HL-60 (cell line): ENCODE measurements at regions not wholly inside any gene's neighbourhood (a gene's known extent, or its start where the extent isn't known, plus 50 kb on each side); places are given as distances from the start of the nearest gene placed in this dataset.

Experiments
- DNase-seq, 2 experiments: peaks; one replicate each; pipeline ENCODE4 v3.0.0-alpha.2; 2010 to 2020; ENCODE audit warnings: low read depth in 1 of 2, low spot score in 1 of 2
- H3K27ac ChIP-seq: fragments of 250-450 bp; sonication (Bioruptor Pico); replicated peaks from 2 replicates; pipeline ENCODE4 v1.5.1; 2020; ENCODE audit warnings: mild to moderate bottlenecking, moderate library complexity
- H3K27me3 ChIP-seq: fragments of 250-450 bp; sonication (Bioruptor Pico); 2 replicates; pipeline ENCODE4 v1.5.1; 2021; ENCODE audit warnings: mild to moderate bottlenecking, moderate library complexity; ENCODE audit not compliant: insufficient read depth, poor library complexity, severe bottlenecking
- H3K4me3 ChIP-seq: replicated peaks from 2 replicates; pipeline ENCODE4 v1.5.1; 2011; ENCODE audit warnings: mild to moderate bottlenecking, control low read depth, low read length; ENCODE audit not compliant: insufficient read depth
- CTCF ChIP-seq: IDR thresholded peaks from one replicate; pipeline ENCODE4 v1.5.1; 2011; ENCODE audit warnings: low read length, control low read depth, inconsistent platforms; ENCODE audit not compliant: insufficient read depth
- GABPA ChIP-seq: IDR thresholded peaks from 2 replicates; pipeline ENCODE4 v1.6.1; 2012; ENCODE audit warnings: low read depth
- POLR2AphosphoS5 ChIP-seq: IDR thresholded peaks from 2 replicates; pipeline ENCODE4 v1.6.1; 2012; ENCODE audit warnings: low read depth
- REST ChIP-seq: IDR thresholded peaks from 2 replicates; pipeline ENCODE4 v1.6.1; 2012; ENCODE audit warnings: low read depth; ENCODE audit not compliant: insufficient replicate concordance
- SPI1 ChIP-seq: IDR thresholded peaks from 2 replicates; pipeline ENCODE4 v1.6.1; 2012; ENCODE audit warnings: low read depth, mild to moderate bottlenecking, borderline replicate concordance

- DNase-seq, result no peak
- Histone ChIP-seq H3K4me3 (no peak overlapping the region), H3K27me3 (no peaks in the 10 kb centered on the region), H3K27ac (no peak overlapping the region)
- TF ChIP-seq GABPA, result no peak
- no peak for TF ChIP-seq POLR2AphosphoS5
- TF ChIP-seq CTCF, result no peak
These were observed 85.3 kb upstream of the ZBTB40 start for GRCh38 chr1:22366346-22366745.

- H3K27ac ChIP-seq, result no peak overlapping the region
- TF ChIP-seq SPI1 (no peak), GABPA (no peak), CTCF (no peak), REST (no peak), POLR2AphosphoS5 (no peak)
- no peak for DNase-seq
- H3K27me3 ChIP-seq, result no peaks in the 10 kb centered on the region
- H3K4me3 ChIP-seq, result no peak overlapping the region
These were observed 83.5 kb upstream of the ZBTB40 start for GRCh38 chr1:22368125-22368524.

- H3K4me3 ChIP-seq, result no peak overlapping the region
- no peak for DNase-seq
- no peak overlapping the region for H3K27ac ChIP-seq
- TF ChIP-seq REST (no peak), POLR2AphosphoS5 (no peak), CTCF (no peak), SPI1 (no peak), GABPA (no peak)
- H3K27me3 ChIP-seq, result no peaks in the 10 kb centered on the region
These were observed 82.1 kb upstream of the ZBTB40 start for GRCh38 chr1:22369294-22370189.

- Histone ChIP-seq H3K27me3 (no peaks in the 10 kb centered on the region), H3K27ac (no peak overlapping the region), H3K4me3 (no peak overlapping the region)
- no peak for TF ChIP-seq REST
- TF ChIP-seq GABPA, result no peak
- TF ChIP-seq POLR2AphosphoS5, result no peak
- no peak for TF ChIP-seq SPI1
- no peak for TF ChIP-seq CTCF
- no peak for DNase-seq
These were observed 81.5 kb upstream of the ZBTB40 start for GRCh38 chr1:22370190-22370498.
